Ureter (tissue), 1 donor: ENCODE measurements at regions not wholly inside any gene's neighbourhood (a gene's known extent, or its start where the extent isn't known, plus 50 kb on each side); places are given as distances from the start of the nearest gene placed in this dataset.

ENCODE experiments used
- DNase-seq: peaks from one replicate; pipeline ENCODE4 v3.0.0-alpha.2; 2020; ENCODE audit warnings: low spot score
- donor health status: DM: yes; HTN: yes; CAD: no.

GRCh38 chr7:108697254-108697653, 127.6 kb downstream of the DNAJB9 start:
- no peak for DNase-seq

GRCh38 chr7:108711611-108712010, 141.9 kb downstream of the DNAJB9 start:
- DNase-seq, result no peak

GRCh38 chr7:108716783-108717182, 147.1 kb downstream of the DNAJB9 start:
- no peak for DNase-seq

- no peak for DNase-seq
Observed at GRCh38 chr7:108717781-108718180, 148.1 kb downstream of the DNAJB9 start.

GRCh38 chr7:108719631-108720030, 150.0 kb downstream of the DNAJB9 start:
- no peak for DNase-seq

DNA sequence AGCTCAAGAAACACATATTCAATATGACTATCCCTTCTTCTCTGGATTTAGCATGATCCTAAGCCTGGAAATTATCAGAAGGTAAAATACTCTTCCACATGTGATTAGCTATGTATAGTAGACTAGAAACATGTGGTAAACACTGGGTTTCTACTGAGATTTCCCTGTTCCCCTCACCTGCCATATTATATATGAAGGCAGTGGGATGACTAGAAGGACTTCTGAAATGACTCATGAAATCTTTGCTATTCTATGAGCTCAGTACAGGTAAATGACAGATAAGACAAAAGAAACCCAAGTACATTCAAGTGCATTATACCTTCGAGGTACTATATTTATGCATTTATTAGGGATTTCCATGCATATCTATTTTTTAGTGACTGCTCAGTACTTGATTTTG, 152.9 kb downstream of the DNAJB9 start:
- no peak for DNase-seq

GRCh38 chr7:108723381-108723814, 153.7 kb downstream of the DNAJB9 start:
- DNase-seq, result no peak

DNA sequence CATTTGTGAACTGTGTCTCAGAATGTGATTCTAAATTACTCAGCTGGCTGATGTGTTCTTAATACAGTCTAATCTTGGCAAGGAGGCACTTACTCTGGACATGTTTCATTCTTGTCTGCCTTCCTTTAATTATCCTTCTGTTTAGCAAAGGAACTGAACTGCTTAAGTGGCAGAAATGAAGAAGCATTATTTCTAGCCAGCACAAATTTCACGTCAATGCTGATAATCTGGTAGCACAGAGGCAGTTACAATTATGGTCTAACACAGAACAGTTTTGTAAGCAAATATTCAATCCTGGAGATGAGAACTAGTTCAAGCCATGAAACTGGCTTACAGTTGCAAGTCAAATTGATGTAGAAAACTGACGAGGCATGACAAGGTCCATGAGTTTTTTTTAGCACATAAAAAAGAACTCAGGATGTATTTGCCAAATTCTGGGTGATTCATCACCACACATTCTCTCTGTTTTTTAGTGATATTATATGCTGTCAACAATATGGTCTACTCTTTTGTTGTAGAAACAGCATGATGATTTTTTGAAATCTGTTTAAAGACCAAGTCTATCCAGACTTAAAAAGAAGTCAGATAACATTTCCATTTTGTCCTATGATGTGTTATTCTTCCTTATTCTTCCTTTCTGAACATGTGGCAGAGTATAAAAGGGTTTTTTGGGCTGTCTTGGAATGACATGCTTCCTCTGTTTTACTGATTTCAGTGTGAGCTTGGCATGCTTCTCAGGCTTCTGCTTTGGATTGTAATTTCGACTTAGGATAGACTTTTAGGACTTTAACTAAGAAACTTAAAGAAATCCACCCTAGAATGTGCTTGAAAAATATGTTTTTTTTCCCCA, 154.8 kb downstream of the DNAJB9 start:
- no peak for DNase-seq

- no peak for DNase-seq
Observed at GRCh38 chr7:108735814-108736213, 166.1 kb downstream of the DNAJB9 start.

GRCh38 chr7:108736221-108736891, 166.7 kb downstream of the DNAJB9 start:
- no peak for DNase-seq

DNA sequence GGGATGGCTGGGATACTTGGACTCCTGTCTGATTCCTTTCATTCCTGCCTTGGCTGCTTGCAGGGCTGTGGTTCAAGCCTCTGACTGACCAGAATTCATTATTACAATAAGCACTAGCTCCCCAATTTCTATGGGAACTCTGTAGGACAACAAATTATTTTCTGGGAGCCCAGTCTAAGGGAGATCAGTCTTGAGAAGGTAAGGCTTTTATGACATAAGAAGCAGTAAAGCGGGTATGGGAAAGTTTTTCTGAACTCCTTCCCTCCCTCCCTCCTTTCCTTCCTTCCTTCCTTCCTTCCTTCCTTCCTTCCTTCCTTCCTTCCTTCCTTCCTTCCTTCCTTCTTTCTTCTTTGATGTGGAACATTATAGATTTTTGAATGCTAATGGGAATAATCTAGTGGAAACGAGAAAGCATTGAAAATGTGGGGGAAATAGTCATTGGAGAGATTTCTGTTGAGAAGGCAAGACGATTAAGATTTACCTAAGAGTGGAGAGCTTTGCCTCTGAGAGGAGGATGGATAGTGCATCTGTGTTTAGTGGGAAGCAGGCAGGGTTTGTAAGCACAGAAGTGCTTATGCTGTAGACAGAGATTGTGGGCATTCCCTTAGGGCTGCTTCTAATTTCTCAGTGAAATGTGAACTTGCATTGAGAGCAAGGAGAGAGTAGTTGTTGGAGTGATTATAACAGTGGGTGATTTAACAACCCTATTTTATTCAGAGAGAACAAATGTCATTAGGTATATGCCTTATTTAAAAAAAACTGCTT, 201.5 kb downstream of the DNAJB9 start:
- no peak for DNase-seq

GRCh38 chr7:108771853-108772252, 202.2 kb downstream of the DNAJB9 start:
- DNase-seq, result no peak

GRCh38 chr7:108777966-108778365, 208.3 kb downstream of the DNAJB9 start:
- no peak for DNase-seq

DNA sequence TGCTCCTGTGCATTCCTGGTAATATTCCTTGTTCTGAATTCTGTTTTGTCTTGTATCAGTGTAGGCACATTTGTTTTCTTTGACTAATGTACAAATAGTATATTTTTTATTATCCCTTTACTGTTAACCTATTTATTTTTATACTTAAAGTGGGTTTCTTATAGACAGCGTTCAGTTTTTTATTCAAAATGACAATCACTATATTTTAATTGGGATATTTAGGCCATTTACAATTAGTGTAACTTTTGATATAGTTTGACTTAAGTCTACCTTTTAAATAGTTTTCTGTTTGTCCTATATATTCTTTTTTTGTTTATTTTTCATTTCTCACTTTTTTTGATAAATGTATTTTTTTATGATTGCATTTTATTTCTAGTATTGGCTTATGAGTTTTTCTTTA, 219.8 kb downstream of the DNAJB9 start:
- no peak for DNase-seq

GRCh38 chr7:108794466-108794865, 224.8 kb downstream of the DNAJB9 start:
- DNase-seq, result no peak

DNA sequence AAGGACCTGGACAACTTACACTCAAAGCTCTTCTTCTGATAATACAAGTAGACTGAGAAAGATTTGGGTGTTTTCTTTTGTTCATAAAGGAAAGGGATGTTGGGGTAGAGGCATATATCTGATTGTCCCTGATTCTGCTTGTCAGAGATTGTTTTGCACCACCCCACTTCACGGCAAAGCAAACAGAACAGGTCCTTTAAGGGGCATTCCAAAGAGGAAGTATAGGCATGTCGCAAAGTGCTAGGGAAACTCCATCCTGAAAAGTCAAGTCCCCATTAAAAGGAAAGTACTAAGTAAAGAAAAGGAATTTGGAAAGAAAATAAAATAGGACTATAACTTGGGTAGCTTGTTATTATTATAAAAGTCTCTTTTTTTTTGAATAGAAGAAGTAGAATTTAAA, 233.0 kb downstream of the DNAJB9 start:
- DNase-seq, result no peak

- DNase-seq, result no peak
Observed at GRCh38 chr7:108805808-108806397, 236.2 kb downstream of the DNAJB9 start.

DNA sequence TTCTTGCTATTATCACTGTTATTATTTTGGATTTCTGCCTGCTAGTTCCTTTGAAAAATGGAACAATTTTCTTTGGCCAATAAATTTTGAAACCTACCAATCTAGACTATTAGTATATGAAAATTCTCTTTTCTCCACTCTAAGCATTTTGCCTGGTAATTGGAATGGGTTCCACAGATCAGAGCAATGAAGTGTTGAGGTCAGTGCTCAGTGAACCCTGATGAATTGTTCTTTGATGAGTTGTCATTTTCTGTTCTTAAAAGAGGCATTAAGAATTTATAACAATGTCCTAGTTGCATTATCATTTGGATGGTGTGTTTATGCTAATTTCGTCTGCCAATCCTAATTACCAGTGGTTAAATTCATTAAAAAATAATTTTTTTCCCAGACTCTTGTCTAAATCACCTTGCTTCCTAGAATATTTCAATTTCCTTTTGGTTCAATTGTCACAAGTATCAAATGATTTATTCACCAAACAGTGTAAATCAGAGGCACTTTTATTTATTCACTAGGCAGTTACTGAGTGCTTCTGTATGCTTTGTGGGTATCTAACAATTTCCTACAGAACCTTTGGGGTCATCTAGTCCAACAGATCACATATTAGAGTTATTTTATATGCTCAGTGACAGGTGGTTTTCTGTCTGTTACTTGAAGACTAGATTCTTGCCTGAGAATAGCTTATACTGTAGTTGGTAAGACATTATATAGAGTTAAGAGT, 239.0 kb downstream of the DNAJB9 start:
- DNase-seq, result no peak

DNA sequence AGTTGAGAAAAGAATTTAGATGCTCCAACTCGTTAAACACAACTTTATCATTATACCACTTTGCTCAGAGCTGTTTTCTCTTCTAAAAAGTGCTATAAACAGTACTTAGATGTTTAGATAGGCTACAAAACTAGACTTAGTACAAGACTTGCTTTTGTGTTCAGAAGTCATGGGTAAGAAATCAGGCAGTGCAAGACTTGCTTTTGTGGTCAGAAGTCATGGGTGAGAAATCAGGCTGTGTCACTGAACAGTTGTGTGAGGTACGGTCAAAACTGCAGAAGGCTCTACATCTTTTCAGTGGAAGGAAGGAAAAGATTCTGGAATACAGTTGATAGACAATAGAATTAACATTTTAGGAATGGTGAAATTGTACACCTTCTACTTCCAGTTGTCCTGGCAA, 239.7 kb downstream of the DNAJB9 start:
- DNase-seq, result no peak

DNA sequence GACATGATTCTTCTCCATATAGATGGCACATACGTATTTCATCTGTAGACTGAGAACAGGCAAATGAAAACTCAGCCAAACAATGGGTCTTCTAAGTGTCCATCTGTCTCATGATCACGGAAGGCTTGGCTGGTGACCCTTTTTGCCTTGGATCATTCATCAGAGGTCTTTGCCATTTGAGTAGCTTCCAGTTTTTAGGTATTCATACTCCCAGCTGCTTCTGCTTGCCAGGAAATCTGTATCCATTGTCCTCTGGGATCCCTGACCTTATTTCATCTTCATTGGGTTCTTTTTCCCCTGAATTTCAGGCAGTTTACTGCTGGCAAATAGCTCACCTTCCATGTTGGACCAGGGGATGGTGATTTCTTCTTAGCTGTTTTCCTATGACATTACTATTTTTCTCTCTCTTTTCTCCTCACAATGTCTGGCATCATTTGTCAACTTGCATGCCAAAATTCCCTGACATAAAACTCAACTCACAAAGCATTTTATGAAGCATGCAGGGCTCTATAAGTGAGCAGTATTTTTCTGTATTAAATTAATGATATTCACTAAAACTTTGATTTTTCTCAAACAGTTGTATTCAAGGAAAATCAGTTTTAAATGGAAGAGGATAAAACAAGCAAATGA, 241.2 kb downstream of the DNAJB9 start:
- DNase-seq, result no peak
